Ovary (tissue), 3 donors: ENCODE measurements at regions not wholly inside any gene's neighbourhood (a gene's known extent, or its start where the extent isn't known, plus 50 kb on each side); places are given as distances from the start of the nearest gene placed in this dataset.

Experiments
- EP300 ChIP-seq: sonication (generic); formaldehyde crosslinking; IDR thresholded peaks from one replicate; pipeline ENCODE4 v1.6.1; 2017; ENCODE audit warnings: antibody characterized with exemption
- POLR2A ChIP-seq: fragments of 450-650 bp; IDR thresholded peaks from one replicate; pipeline ENCODE4 v1.6.1; 2017; ENCODE audit warnings: antibody characterized with exemption, mild to moderate bottlenecking, moderate library complexity
- TF ChIP-seq, protein P1 (sequence below), 3 donors: fragments of 450-650 bp in 2 of 3; fragments of 200-600 bp in 1 of 3; IDR thresholded peaks; one replicate each; pipeline versions ENCODE4 v1.5.1 to v1.8.0; 2016 to 2022; ENCODE audit warnings: antibody characterized with exemption in 3 of 3, mild to moderate bottlenecking in 1 of 3
- donor health status: DM: no; HTN: no; CAD: no.

DNA sequence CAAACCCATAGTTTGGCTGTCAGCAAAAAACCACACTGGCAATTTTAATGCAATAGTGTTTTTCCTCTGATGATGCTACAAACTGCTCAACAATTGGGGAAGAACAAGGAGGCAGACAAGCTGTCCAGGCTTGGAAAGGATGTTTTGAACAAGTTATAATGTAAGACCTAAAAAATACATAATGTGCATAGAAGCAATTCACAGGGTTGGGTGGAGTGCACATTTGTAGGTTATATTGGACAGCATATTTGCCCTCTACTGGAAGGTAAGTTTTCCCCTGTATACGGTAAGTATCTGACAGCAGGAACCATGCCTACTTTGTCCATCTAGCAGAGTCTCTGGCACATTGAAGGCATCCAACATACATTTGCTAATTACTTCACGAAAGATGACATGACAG, 114.3 kb upstream of the PUM3 start:
- TF ChIP-seq, protein P1, sequence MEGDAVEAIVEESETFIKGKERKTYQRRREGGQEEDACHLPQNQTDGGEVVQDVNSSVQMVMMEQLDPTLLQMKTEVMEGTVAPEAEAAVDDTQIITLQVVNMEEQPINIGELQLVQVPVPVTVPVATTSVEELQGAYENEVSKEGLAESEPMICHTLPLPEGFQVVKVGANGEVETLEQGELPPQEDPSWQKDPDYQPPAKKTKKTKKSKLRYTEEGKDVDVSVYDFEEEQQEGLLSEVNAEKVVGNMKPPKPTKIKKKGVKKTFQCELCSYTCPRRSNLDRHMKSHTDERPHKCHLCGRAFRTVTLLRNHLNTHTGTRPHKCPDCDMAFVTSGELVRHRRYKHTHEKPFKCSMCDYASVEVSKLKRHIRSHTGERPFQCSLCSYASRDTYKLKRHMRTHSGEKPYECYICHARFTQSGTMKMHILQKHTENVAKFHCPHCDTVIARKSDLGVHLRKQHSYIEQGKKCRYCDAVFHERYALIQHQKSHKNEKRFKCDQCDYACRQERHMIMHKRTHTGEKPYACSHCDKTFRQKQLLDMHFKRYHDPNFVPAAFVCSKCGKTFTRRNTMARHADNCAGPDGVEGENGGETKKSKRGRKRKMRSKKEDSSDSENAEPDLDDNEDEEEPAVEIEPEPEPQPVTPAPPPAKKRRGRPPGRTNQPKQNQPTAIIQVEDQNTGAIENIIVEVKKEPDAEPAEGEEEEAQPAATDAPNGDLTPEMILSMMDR (IDR thresholded peaks at IDR 0.05), result no peak
- TF ChIP-seq POLR2A, result no peak
- TF ChIP-seq EP300, result no peak
